Keratinocyte (primary cell): ENCODE measurements at regions not wholly inside any gene's neighbourhood (a gene's known extent, or its start where the extent isn't known, plus 50 kb on each side); places are given as distances from the start of the nearest gene placed in this dataset.

ENCODE experiments used
- CTCF ChIP-seq, 3 experiments: IDR thresholded peaks in 1 of 3; conservative IDR thresholded peaks in 1 of 3; optimal IDR thresholded peaks in 1 of 3; 2 replicates in 2 of 3; 3 replicates in 1 of 3; pipeline versions ENCODE3 to v1.5.1; 2011; ENCODE audit warnings: low read length in 3 of 3, mild to moderate bottlenecking in 3 of 3, moderate library complexity in 2 of 3, control low read depth in 1 of 3, inconsistent platforms in 1 of 3; ENCODE audit not compliant: insufficient read depth in 2 of 3; ENCODE audit errors: extremely low read depth in 1 of 3
- EZH2 ChIP-seq: IDR thresholded peaks from one replicate; pipeline ENCODE4 v1.6.1; 2012; ENCODE audit warnings: inconsistent platforms, mild to moderate bottlenecking, low read length, moderate library complexity

GRCh38 chr15:93312891-93313486 is 224.0 kb upstream of the RGMA start:
- no peak for TF ChIP-seq EZH2
- no peak for TF ChIP-seq CTCF (optimal IDR thresholded peaks at IDR 0.05 in 1 of 3, IDR thresholded peaks at IDR 0.05 in 1 of 3, conservative IDR thresholded peaks at IDR 0.05 in 1 of 3; ENCODE audit: extremely low read depth in 1 of 3, insufficient read depth in 2 of 3, low read length in 3 of 3)
